Astrocyte of the hippocampus (primary cell): ENCODE measurements at regions not wholly inside any gene's neighbourhood (a gene's known extent, or its start where the extent isn't known, plus 50 kb on each side); places are given as distances from the start of the nearest gene placed in this dataset.

Source experiments
- DNase-seq: peaks from one replicate; pipeline ENCODE4 v3.0.0; 2011; ENCODE audit warnings: low read depth, low spot score

- peak; percentile 29 for DNase-seq
These were observed 679.8 kb downstream of the CETN3 start for GRCh38 chr5:89729623-89730301.

- DNase-seq, result peak; percentile 92
These were observed 680.8 kb downstream of the CETN3 start for GRCh38 chr5:89728750-89729149.

GRCh38 chr5:89728134-89728533 is 681.4 kb downstream of the CETN3 start:
- no peak for DNase-seq

GRCh38 chr5:89724379-89725095 is 685.0 kb downstream of the CETN3 start:
- DNase-seq, result no peak

- no peak for DNase-seq
These were observed 685.6 kb downstream of the CETN3 start for GRCh38 chr5:89723907-89724306.

GRCh38 chr5:89722538-89722937 is 687.0 kb downstream of the CETN3 start:
- no peak for DNase-seq

GRCh38 chr5:89721931-89722330 is 687.6 kb downstream of the CETN3 start:
- no peak for DNase-seq

- no peak for DNase-seq
These were observed 688.2 kb downstream of the CETN3 start for GRCh38 chr5:89721353-89721752.

- DNase-seq, result peak; percentile 25
These were observed 697.3 kb downstream of the CETN3 start for GRCh38 chr5:89712134-89712700.

- DNase-seq, result no peak
These were observed 698.0 kb downstream of the CETN3 start for GRCh38 chr5:89711526-89711925.

GRCh38 chr5:89710006-89710405 is 699.5 kb downstream of the CETN3 start:
- no peak for DNase-seq

GRCh38 chr5:89707891-89708290 is 701.7 kb downstream of the CETN3 start:
- no peak for DNase-seq

GRCh38 chr5:89706731-89707130 is 702.8 kb downstream of the CETN3 start:
- peak; percentile 28 for DNase-seq

GRCh38 chr5:89703817-89704216 is 705.7 kb downstream of the CETN3 start:
- peak; percentile 90 for DNase-seq

- DNase-seq, result no peak
These were observed 711.5 kb downstream of the CETN3 start for GRCh38 chr5:89698028-89698427.

GRCh38 chr5:89697581-89697980 is 712.0 kb downstream of the CETN3 start:
- DNase-seq, result peak; percentile 4

GRCh38 chr5:89695371-89695770 is 714.2 kb downstream of the CETN3 start:
- DNase-seq, result no peak

GRCh38 chr5:89694026-89694550 is 715.5 kb downstream of the CETN3 start:
- DNase-seq, result no peak

- DNase-seq, result no peak
These were observed 719.2 kb downstream of the CETN3 start for GRCh38 chr5:89690331-89690730.

GRCh38 chr5:89686081-89686765 is 723.3 kb downstream of the CETN3 start:
- DNase-seq, result no peak

- DNase-seq, result no peak
These were observed 732.9 kb downstream of the CETN3 start for GRCh38 chr5:89676634-89677033.

GRCh38 chr5:89673019-89673418 is 736.5 kb downstream of the CETN3 start:
- DNase-seq, result no peak
